ENCODE measurements at regions not wholly inside any gene's neighbourhood (a gene's known extent, or its start where the extent isn't known, plus 50 kb on each side); places are given as distances from the start of the nearest gene placed in this dataset.

GRCh38 chr4:65069177-65069576 is 601.1 kb downstream of the EPHA5 start:
- TF ChIP-seq ZFX (IDR thresholded peaks at IDR 0.05) (no peak), ZNF274 (IDR thresholded peaks at IDR 0.05; ENCODE audit: low read depth, low read length) (no peak), FOSL1 (IDR thresholded peaks at IDR 0.05; ENCODE audit: low read depth) (no peak), POLR2A (IDR thresholded peaks at IDR 0.05; ENCODE audit: borderline replicate concordance, extremely low read depth, insufficient read depth, insufficient read length) (no peak), ZBTB33 (IDR thresholded peaks at IDR 0.05; ENCODE audit: extremely low read depth, insufficient replicate concordance, low read length) (no peak), SIN3A (IDR thresholded peaks at IDR 0.05; ENCODE audit: low read depth) (no peak), SRF (IDR thresholded peaks at IDR 0.05; ENCODE audit: low read depth) (no peak), CTCF (IDR thresholded peaks at IDR 0.05 in 2 of 3, conservative IDR thresholded peaks at IDR 0.05 in 1 of 3; ENCODE audit: borderline replicate concordance in 1 of 3, insufficient read depth in 1 of 3, low read depth in 2 of 3, low read length in 2 of 3) (no peak), CEBPB (IDR thresholded peaks at IDR 0.05; ENCODE audit: low read depth) (no peak), CBX3 (IDR thresholded peaks at IDR 0.05; ENCODE audit: low read depth) (no peak), EZH2phosphoT487 (IDR thresholded peaks at IDR 0.05; ENCODE audit: borderline replicate concordance) (no peak), EZH2 (IDR thresholded peaks at IDR 0.05) (no peak)
- TF ChIP-seq, protein P1, sequence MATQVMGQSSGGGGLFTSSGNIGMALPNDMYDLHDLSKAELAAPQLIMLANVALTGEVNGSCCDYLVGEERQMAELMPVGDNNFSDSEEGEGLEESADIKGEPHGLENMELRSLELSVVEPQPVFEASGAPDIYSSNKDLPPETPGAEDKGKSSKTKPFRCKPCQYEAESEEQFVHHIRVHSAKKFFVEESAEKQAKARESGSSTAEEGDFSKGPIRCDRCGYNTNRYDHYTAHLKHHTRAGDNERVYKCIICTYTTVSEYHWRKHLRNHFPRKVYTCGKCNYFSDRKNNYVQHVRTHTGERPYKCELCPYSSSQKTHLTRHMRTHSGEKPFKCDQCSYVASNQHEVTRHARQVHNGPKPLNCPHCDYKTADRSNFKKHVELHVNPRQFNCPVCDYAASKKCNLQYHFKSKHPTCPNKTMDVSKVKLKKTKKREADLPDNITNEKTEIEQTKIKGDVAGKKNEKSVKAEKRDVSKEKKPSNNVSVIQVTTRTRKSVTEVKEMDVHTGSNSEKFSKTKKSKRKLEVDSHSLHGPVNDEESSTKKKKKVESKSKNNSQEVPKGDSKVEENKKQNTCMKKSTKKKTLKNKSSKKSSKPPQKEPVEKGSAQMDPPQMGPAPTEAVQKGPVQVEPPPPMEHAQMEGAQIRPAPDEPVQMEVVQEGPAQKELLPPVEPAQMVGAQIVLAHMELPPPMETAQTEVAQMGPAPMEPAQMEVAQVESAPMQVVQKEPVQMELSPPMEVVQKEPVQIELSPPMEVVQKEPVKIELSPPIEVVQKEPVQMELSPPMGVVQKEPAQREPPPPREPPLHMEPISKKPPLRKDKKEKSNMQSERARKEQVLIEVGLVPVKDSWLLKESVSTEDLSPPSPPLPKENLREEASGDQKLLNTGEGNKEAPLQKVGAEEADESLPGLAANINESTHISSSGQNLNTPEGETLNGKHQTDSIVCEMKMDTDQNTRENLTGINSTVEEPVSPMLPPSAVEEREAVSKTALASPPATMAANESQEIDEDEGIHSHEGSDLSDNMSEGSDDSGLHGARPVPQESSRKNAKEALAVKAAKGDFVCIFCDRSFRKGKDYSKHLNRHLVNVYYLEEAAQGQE (IDR thresholded peaks at IDR 0.05; ENCODE audit: low read depth), result no peak
- DNase-seq (ENCODE audit: low read depth, low spot score), result no peak
- H3K9ac ChIP-seq (ENCODE audit: low read length), result no peak overlapping the region
- CTCF ChIA-PET, result no interaction called here
- no peaks in the 10 kb centered on the region for H3K4me1 ChIP-seq (ENCODE audit: control insufficient read depth in 1 of 2, insufficient read depth in 2 of 2, low read length in 2 of 2)
- H4K20me1 ChIP-seq (ENCODE audit: insufficient read depth), result no peaks in the 10 kb centered on the region
- RAD21 ChIA-PET (ENCODE audit: low non-redundant PET in 1 of 2, low total read pairs in 2 of 2, uncharacterized antibody in 2 of 2, unreplicated experiment in 2 of 2), result no interaction called here
- H2AFZ ChIP-seq (ENCODE audit: low read depth, low read length, poor library complexity, severe bottlenecking), result no peak overlapping the region
- H3K79me2 ChIP-seq (ENCODE audit: insufficient read depth, low read length), result no peaks in the 10 kb centered on the region
- H3K4me2 ChIP-seq (ENCODE audit: low read length), result no peak overlapping the region
- no peaks in the 10 kb centered on the region for H3K27me3 ChIP-seq (ENCODE audit: insufficient read depth, low read length)
- H3K9me3 ChIP-seq (ENCODE audit: control insufficient read depth in 1 of 2, insufficient read depth in 1 of 2, low read depth in 1 of 2, low read length in 2 of 2), result peaks cover 7 to 14% of the 10 kb centered on the region in 2 experiments; a peak in 2 of 4 replicates
- POLR2A ChIA-PET, result no interaction called here
- H3K9me2 ChIP-seq (ENCODE audit: insufficient read depth), result no peaks in the 10 kb centered on the region
- no peak overlapping the region for H3K27ac ChIP-seq (ENCODE audit: low read depth, low read length)
- no peak for ATAC-seq
- intact Hi-C loops (cut with micrococcal nuclease), result no loop called here
- no TSS peak for BruUV-seq (replicated peaks)
- no peak overlapping the region for H3K4me3 ChIP-seq (replicated peaks in 1 of 2; ENCODE audit: low read depth in 1 of 2, low read length in 2 of 2)
- no peaks in the 10 kb centered on the region for H3K36me3 ChIP-seq (ENCODE audit: control insufficient read depth in 1 of 2, insufficient read depth in 2 of 2, low read length in 2 of 2)

Data from HCT116 (cell line).